ENCODE measurements at regions not wholly inside any gene's neighbourhood (a gene's known extent, or its start where the extent isn't known, plus 50 kb on each side); places are given as distances from the start of the nearest gene placed in this dataset.

- no peak for TF ChIP-seq POLR2A (IDR thresholded peaks at IDR 0.05)
- TF ChIP-seq, protein P1, sequence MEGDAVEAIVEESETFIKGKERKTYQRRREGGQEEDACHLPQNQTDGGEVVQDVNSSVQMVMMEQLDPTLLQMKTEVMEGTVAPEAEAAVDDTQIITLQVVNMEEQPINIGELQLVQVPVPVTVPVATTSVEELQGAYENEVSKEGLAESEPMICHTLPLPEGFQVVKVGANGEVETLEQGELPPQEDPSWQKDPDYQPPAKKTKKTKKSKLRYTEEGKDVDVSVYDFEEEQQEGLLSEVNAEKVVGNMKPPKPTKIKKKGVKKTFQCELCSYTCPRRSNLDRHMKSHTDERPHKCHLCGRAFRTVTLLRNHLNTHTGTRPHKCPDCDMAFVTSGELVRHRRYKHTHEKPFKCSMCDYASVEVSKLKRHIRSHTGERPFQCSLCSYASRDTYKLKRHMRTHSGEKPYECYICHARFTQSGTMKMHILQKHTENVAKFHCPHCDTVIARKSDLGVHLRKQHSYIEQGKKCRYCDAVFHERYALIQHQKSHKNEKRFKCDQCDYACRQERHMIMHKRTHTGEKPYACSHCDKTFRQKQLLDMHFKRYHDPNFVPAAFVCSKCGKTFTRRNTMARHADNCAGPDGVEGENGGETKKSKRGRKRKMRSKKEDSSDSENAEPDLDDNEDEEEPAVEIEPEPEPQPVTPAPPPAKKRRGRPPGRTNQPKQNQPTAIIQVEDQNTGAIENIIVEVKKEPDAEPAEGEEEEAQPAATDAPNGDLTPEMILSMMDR (IDR thresholded peaks at IDR 0.05): no peak
- WGBS, 2 donors: 47 to 50% methylated on average over 1 of the region's 1 CpG
- intact Hi-C loops (cut with DNase I; ENCODE audit: low total_unique reads): no loop called here
- no peak for DNase-seq (ENCODE audit: low spot score in 2 of 2)
- H3K4me3 ChIP-seq (ENCODE audit: low read depth, poor library complexity, severe bottlenecking): no peak overlapping the region
Observed at GRCh38 chr11:92457250-92457649, 232.6 kb downstream of the FAT3 start.

GRCh38 chr11:92458486-92458885 is 233.9 kb downstream of the FAT3 start:
- DNase-seq (ENCODE audit: low spot score in 2 of 2): no peak
- H3K4me3 ChIP-seq (ENCODE audit: low read depth, poor library complexity, severe bottlenecking): no peak overlapping the region
- intact Hi-C loops (cut with DNase I; ENCODE audit: low total_unique reads): no loop called here
- no peak for TF ChIP-seq POLR2A (IDR thresholded peaks at IDR 0.05)
- TF ChIP-seq, protein P1 (IDR thresholded peaks at IDR 0.05): no peak

DNA sequence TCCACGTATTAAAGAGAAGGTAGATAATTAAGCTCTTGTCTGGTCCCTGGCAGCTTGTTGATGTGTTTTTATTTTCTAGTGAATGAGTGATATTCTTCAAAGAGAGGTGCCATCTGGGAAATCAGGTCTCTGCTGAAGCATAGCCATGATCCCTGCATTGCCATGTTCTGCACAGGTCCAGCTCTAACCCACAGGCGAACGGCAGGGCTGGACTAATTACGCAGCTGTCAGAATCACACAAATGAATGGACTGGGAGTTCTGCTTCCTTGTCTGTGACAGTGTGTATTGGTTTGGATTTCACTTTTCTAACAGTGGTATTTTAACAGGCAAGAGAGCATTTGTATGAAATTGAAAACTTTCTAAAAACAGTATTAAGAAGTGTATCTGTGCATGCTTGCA is 235.6 kb downstream of the FAT3 start:
- no peak overlapping the region for H3K4me3 ChIP-seq (ENCODE audit: low read depth, poor library complexity, severe bottlenecking)
- WGBS, 2 donors: 71 to 75% methylated on average over 4 of the region's 4 CpGs
- TF ChIP-seq, protein P1 (IDR thresholded peaks at IDR 0.05): no peak
- no peak for TF ChIP-seq POLR2A (IDR thresholded peaks at IDR 0.05)
- intact Hi-C loops (cut with DNase I; ENCODE audit: low total_unique reads): loop anchor here (5.0 kb wide), 1 partner anchor 1092 kb away; no protein-coding TSS in a partner anchor
- no peak for DNase-seq (ENCODE audit: low spot score in 2 of 2)

DNA sequence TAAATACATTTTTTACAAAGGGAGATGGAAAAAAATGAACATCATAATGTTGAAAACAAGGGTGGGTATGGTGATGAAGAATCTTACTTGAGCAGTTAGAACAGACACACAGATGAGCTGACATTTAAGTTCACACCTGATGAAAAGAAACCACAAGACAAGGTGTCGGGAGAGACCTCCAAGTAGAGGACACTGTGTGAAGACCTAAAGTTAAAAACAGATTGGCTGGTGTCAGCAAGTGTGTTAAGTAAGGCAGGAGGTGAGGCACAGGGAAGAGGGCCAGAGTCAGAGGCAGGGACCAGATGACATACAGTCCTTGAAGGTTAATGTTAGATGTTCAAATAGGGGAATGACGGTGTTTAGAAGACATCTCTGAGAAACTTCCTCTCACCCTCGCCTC is 236.8 kb downstream of the FAT3 start:
- no peak for TF ChIP-seq POLR2A (IDR thresholded peaks at IDR 0.05)
- TF ChIP-seq, protein P1 (IDR thresholded peaks at IDR 0.05): no peak
- WGBS, 2 donors: 94 to 95% methylated on average over 3 of the region's 3 CpGs
- no peak for DNase-seq (ENCODE audit: low spot score in 2 of 2)
- no peak overlapping the region for H3K4me3 ChIP-seq (ENCODE audit: low read depth, poor library complexity, severe bottlenecking)
- intact Hi-C loops (cut with DNase I; ENCODE audit: low total_unique reads): loop anchor here (5.0 kb wide), 1 partner anchor 1091 kb away; no protein-coding TSS in a partner anchor

DNA sequence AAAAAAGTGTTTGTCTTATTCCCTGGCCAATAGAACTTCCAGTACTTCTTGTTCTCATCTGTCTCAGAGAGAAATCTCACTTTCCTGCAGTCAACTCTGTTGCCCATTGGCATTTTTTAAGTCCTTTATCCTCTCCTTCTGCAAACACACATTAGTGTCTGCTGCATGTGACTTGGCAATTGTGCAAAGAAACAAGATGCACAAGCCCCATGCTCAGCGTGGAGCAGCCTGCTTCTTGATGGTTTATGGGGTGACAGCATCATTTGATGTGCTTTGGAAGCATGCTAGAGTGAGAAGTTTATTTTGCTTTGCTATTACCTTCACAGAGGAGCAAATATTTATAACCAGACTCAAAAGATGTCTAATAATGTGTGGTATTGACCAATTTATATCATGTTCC is 238.2 kb downstream of the FAT3 start:
- WGBS, 2 donors: 40 to 44% methylated on average over 1 of the region's 1 CpG

More for the DNA sequence above, 238.2 kb downstream of the FAT3 start:
- H3K4me3 ChIP-seq (ENCODE audit: low read depth, poor library complexity, severe bottlenecking): no peak overlapping the region
- DNase-seq (ENCODE audit: low spot score in 2 of 2): no peak
- intact Hi-C loops (cut with DNase I; ENCODE audit: low total_unique reads): loop anchor here (5.0 kb wide), 1 partner anchor 1089 kb away; no protein-coding TSS in a partner anchor
- TF ChIP-seq, protein P1 (IDR thresholded peaks at IDR 0.05): no peak
- TF ChIP-seq POLR2A (IDR thresholded peaks at IDR 0.05): no peak
